ENCODE measurements at regions not wholly inside any gene's neighbourhood (a gene's known extent, or its start where the extent isn't known, plus 50 kb on each side); places are given as distances from the start of the nearest gene placed in this dataset.
"Not testable (repeated sequence)": the region's sequence is repeated elsewhere in the genome, so short reads cannot be mapped to it uniquely, and the experiment has no call there.

GRCh38 chr1:121021716-121022115 lies 132.1 kb downstream of the PPIAL4A start:
- not testable (repeated sequence) for TF ChIP-seq CTCF (conservative IDR thresholded peaks at IDR 0.05); EZH2 (IDR thresholded peaks at IDR 0.05; ENCODE audit: low read depth)
